ENCODE measurements at regions not wholly inside any gene's neighbourhood (a gene's known extent, or its start where the extent isn't known, plus 50 kb on each side); places are given as distances from the start of the nearest gene placed in this dataset.

DNA sequence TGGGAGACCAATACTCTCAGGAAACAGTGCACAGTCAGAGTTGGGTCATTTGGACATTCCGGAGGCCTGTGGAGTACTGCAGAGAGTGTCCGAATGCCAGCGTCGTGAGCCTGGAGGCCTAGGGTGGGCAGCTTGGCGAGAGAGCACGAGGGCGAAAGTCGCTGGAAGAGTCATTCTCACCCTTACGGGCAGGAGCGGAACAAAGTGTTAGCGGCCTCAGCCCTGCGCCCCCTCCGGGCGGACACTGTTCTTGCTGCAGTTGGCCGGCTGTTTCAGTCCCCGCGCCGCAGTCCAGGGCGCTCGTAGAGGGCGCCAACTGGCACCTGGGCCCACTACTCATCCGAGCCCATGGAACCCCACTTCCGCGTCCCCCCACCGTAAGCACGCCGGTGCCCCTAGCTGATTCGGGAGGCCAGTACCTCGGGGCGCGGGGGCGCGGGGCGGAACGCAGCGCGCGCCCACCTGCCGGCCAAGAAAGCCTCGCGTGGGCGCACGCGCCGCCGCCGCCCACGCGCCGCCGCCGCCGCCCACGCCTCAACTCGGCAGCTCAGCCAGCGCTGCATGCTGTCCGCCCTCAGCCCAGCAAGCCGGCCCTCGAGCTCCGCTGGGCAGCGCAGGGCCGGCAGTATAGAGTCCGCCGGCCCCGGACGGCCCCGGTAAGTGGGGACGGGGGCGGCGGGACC lies 99.7 kb upstream of the CCL21 start:
- Histone ChIP-seq H3K27ac (peak overlapping the region; percentile 39 to 44), H3K4me1 (no peaks in the 10 kb centered on the region), H3K36me3 (ENCODE audit: low read depth, missing control alignments) (no peaks in the 10 kb centered on the region), H3K4me3 (peak overlapping the region; percentile 42 to 59), H3K9me3 (no peaks in the 10 kb centered on the region), H3K27me3 (no peaks in the 10 kb centered on the region)
- 4 to 7% methylated on average over 5 to 62 of the region's 70 CpGs for WGBS, 2 donors
- DNase-seq: peak; percentile 70
- TF ChIP-seq, protein P1, sequence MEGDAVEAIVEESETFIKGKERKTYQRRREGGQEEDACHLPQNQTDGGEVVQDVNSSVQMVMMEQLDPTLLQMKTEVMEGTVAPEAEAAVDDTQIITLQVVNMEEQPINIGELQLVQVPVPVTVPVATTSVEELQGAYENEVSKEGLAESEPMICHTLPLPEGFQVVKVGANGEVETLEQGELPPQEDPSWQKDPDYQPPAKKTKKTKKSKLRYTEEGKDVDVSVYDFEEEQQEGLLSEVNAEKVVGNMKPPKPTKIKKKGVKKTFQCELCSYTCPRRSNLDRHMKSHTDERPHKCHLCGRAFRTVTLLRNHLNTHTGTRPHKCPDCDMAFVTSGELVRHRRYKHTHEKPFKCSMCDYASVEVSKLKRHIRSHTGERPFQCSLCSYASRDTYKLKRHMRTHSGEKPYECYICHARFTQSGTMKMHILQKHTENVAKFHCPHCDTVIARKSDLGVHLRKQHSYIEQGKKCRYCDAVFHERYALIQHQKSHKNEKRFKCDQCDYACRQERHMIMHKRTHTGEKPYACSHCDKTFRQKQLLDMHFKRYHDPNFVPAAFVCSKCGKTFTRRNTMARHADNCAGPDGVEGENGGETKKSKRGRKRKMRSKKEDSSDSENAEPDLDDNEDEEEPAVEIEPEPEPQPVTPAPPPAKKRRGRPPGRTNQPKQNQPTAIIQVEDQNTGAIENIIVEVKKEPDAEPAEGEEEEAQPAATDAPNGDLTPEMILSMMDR (IDR thresholded peaks at IDR 0.05): peak in 2 of 3 experiments; percentile 11 to 31
- no peak for TF ChIP-seq POLR2A (IDR thresholded peaks at IDR 0.05)
- intact Hi-C loops (cut with DNase I; ENCODE audit: low total_unique reads): no loop called here

DNA sequence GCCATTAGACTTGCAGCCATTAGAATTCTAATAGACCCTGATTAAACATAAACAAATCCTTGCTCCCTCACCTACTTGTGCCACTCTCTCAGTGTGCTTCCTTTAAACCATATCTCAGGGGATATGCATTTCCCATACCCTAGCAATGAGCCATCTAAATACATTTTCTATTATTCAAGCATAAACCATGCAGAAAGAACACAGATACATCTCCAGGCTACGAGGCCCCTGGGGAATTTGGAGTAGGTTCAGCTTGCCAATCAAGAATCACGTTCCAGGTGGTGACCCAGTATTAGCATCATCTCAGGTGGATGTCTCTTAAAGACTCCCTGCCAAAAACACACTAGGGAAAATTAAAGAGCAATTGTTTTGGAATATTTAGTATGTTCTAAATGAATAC lies 93.0 kb upstream of the CCL21 start:
- TF ChIP-seq POLR2A (IDR thresholded peaks at IDR 0.05): no peak
- TF ChIP-seq, protein P1 (IDR thresholded peaks at IDR 0.05): no peak
- no peak for DNase-seq
- 65 to 72% methylated on average over 2 of the region's 2 CpGs for WGBS, 2 donors
- H3K4me3 ChIP-seq: no peak overlapping the region
- no peaks in the 10 kb centered on the region for H3K27me3 ChIP-seq
- no peaks in the 10 kb centered on the region for H3K9me3 ChIP-seq
- H3K27ac ChIP-seq: no peak overlapping the region
- no peaks in the 10 kb centered on the region for H3K4me1 ChIP-seq
- no peaks in the 10 kb centered on the region for H3K36me3 ChIP-seq (ENCODE audit: low read depth, missing control alignments)
- intact Hi-C loops (cut with DNase I; ENCODE audit: low total_unique reads): no loop called here

DNA sequence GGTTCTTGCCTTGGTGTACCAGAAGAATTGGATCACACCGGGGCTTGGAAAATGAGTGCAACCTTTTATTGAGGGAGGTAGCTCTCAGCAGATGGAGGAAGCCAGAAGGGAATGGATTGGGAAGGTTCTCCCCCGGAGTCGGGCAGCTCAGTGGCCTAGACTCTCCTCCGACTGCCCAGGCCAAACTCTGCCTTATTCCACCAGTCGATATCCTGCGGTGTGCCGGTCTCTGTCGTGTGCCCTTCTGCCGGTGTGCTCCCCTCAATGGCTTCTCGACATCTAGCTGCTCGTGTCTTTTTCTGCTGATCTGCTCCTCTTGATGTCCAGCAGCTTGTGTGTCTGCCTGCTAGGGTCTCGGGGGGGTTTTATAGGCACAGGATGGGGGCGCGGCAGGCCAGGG lies 87.4 kb upstream of the CCL21 start:
- Histone ChIP-seq H3K9me3 (no peaks in the 10 kb centered on the region), H3K4me3 (peak overlapping the region in 1 of 2 donors; percentile 36), H3K36me3 (ENCODE audit: low read depth, missing control alignments) (no peaks in the 10 kb centered on the region), H3K27ac (no peak overlapping the region), H3K4me1 (no peaks in the 10 kb centered on the region), H3K27me3 (no peaks in the 10 kb centered on the region)
- DNase-seq: no peak
- 66 to 70% methylated on average over 13 to 14 of the region's 14 CpGs for WGBS, 2 donors
- intact Hi-C loops (cut with DNase I; ENCODE audit: low total_unique reads): no loop called here
- no peak for TF ChIP-seq POLR2A (IDR thresholded peaks at IDR 0.05)
- TF ChIP-seq, protein P1 (IDR thresholded peaks at IDR 0.05): no peak

DNA sequence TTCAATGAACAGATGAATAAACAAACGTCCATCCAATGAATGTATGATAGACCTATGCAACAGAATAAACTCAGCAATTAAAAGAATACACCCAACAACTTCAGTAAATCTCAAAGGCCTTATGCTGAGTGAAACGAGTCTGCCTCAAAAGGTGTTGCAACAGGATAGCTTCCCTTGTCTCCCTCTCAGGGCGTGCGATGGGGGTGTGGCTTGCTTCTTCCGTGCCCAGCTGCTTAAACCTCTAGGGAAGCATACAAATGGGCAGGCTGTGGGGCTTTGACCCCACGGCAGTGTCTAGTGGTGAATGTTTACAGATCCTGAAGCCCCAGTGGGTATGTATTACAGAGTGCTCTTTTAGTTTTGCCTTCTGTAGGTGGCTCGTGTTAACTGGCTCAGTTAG lies 87.0 kb upstream of the CCL21 start:
- Histone ChIP-seq H3K27ac (no peak overlapping the region), H3K4me3 (peak overlapping the region in 1 of 2 donors; percentile 36), H3K36me3 (ENCODE audit: low read depth, missing control alignments) (no peaks in the 10 kb centered on the region), H3K27me3 (no peaks in the 10 kb centered on the region), H3K4me1 (no peaks in the 10 kb centered on the region), H3K9me3 (no peaks in the 10 kb centered on the region)
- TF ChIP-seq, protein P1 (IDR thresholded peaks at IDR 0.05): no peak
- no peak for TF ChIP-seq POLR2A (IDR thresholded peaks at IDR 0.05)
- intact Hi-C loops (cut with DNase I; ENCODE audit: low total_unique reads): no loop called here
- DNase-seq: no peak
- 17 to 28% methylated on average over 5 to 7 of the region's 7 CpGs for WGBS, 2 donors

DNA sequence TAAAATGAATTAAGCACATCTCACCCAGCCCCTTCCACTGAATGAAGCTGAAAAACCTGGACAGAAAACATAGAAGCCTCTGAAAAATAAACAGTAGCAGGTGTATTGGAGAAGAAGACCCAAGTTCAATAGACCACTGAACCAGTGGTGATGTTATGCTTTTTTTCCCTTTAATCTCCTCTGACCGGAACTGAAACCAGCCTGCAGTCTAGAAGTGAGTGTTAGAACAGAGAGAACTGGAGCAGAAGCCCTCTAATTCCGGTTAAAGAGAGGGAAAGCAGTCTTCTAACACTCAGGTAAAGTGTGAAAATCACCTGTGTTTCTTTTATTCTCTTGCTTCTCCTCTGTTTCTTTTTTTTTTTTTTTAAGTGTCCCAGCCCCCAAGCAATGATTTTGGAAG lies 83.5 kb upstream of the CCL21 start:
- Histone ChIP-seq H3K4me1 (no peaks in the 10 kb centered on the region), H3K4me3 (no peak overlapping the region), H3K27ac (no peak overlapping the region), H3K36me3 (ENCODE audit: low read depth, missing control alignments) (no peaks in the 10 kb centered on the region), H3K9me3 (no peaks in the 10 kb centered on the region), H3K27me3 (no peaks in the 10 kb centered on the region)
- WGBS, 2 donors: 55 to 74% methylated on average over 2 of the region's 2 CpGs
- TF ChIP-seq, protein P1 (IDR thresholded peaks at IDR 0.05): no peak
- no peak for TF ChIP-seq POLR2A (IDR thresholded peaks at IDR 0.05)
- DNase-seq: no peak
- intact Hi-C loops (cut with DNase I; ENCODE audit: low total_unique reads): no loop called here

All from testis (tissue), 2 donors.